IPS-15b (cell line): ENCODE measurements at regions not wholly inside any gene's neighbourhood (a gene's known extent, or its start where the extent isn't known, plus 50 kb on each side); places are given as distances from the start of the nearest gene placed in this dataset.

Source experiments
- H3K27me3 ChIP-seq: one replicate; pipeline ENCODE4 v1.6.1; 2013; ENCODE audit warnings: low read length; ENCODE audit not compliant: control insufficient read depth, insufficient read depth
- H3K36me3 ChIP-seq: one replicate; pipeline ENCODE4 v1.6.1; 2013; ENCODE audit warnings: low read length; ENCODE audit not compliant: control insufficient read depth, insufficient read depth
- H3K4me1 ChIP-seq: one replicate; pipeline ENCODE4 v1.6.1; 2013; ENCODE audit warnings: mild to moderate bottlenecking, low read length; ENCODE audit not compliant: control insufficient read depth, insufficient read depth
- H3K4me3 ChIP-seq: one replicate; pipeline ENCODE4 v1.5.1; 2013; ENCODE audit warnings: low read depth, low read length
- H3K9ac ChIP-seq: one replicate; pipeline ENCODE4 v1.6.1; 2013; ENCODE audit warnings: low read depth, mild to moderate bottlenecking, low read length
- H3K9me3 ChIP-seq: one replicate; pipeline ENCODE4 v1.6.1; 2013; ENCODE audit warnings: mild to moderate bottlenecking, low read length; ENCODE audit not compliant: control insufficient read depth, insufficient read depth

DNA sequence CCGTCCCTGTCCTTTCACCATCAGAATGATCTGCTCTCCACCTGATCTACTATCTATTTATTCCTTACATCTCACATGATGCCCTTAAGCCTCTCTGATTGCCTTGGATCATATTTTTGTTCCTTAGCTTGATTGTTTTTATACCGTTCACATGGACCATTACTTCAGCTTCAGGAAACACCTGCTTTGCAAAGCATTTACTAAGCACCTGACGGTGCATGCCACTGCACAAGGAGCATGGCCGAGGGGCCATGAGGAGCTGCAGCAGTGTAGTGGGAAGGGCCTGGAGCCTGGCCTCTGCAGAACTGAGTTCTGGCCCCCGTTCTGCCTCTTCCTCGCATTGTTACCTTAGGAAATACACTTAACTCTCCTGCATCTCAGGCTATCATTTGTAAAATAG, 124.1 kb upstream of the NDUFV2 start:
- H3K36me3 ChIP-seq, result no peaks in the 10 kb centered on the region
- no peak overlapping the region for H3K4me3 ChIP-seq
- no peaks in the 10 kb centered on the region for H3K9me3 ChIP-seq
- no peaks in the 10 kb centered on the region for H3K27me3 ChIP-seq
- H3K4me1 ChIP-seq, result peaks cover 14% of the 10 kb centered on the region
- no peak overlapping the region for H3K9ac ChIP-seq

GRCh38 chr18:8979258-8979988, 123.1 kb upstream of the NDUFV2 start:
- Histone ChIP-seq H3K9ac (no peak overlapping the region), H3K4me1 (peaks cover 14% of the 10 kb centered on the region), H3K9me3 (no peaks in the 10 kb centered on the region), H3K36me3 (no peaks in the 10 kb centered on the region), H3K4me3 (no peak overlapping the region), H3K27me3 (no peaks in the 10 kb centered on the region)

GRCh38 chr18:8980496-8980895, 122.0 kb upstream of the NDUFV2 start:
- H3K36me3 ChIP-seq, result no peaks in the 10 kb centered on the region
- peaks cover 14% of the 10 kb centered on the region for H3K4me1 ChIP-seq
- H3K9ac ChIP-seq, result no peak overlapping the region
- H3K4me3 ChIP-seq, result no peak overlapping the region
- no peaks in the 10 kb centered on the region for H3K27me3 ChIP-seq
- no peaks in the 10 kb centered on the region for H3K9me3 ChIP-seq

DNA sequence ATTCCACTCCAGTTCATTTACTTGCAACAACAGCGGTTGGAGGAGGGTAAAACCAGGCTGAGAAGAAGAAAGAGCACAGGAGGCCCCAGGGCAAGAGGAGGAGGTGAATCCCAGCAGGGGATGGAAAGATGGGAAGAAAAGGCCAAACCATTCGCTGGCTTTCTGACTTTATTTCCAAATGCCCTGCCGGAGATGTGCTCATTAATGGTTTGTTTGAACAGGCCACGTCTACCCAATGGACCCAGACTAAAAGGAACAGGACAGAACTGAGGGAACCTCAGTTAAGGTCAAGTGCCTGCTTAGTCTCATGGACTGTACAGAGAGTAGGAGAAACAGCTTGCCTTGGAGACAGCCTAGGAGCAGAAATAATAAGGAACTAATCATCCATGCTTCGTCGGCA, 121.6 kb upstream of the NDUFV2 start:
- Histone ChIP-seq H3K9me3 (no peaks in the 10 kb centered on the region), H3K27me3 (no peaks in the 10 kb centered on the region), H3K4me1 (peaks cover 14% of the 10 kb centered on the region), H3K4me3 (no peak overlapping the region), H3K36me3 (no peaks in the 10 kb centered on the region), H3K9ac (no peak overlapping the region)

DNA sequence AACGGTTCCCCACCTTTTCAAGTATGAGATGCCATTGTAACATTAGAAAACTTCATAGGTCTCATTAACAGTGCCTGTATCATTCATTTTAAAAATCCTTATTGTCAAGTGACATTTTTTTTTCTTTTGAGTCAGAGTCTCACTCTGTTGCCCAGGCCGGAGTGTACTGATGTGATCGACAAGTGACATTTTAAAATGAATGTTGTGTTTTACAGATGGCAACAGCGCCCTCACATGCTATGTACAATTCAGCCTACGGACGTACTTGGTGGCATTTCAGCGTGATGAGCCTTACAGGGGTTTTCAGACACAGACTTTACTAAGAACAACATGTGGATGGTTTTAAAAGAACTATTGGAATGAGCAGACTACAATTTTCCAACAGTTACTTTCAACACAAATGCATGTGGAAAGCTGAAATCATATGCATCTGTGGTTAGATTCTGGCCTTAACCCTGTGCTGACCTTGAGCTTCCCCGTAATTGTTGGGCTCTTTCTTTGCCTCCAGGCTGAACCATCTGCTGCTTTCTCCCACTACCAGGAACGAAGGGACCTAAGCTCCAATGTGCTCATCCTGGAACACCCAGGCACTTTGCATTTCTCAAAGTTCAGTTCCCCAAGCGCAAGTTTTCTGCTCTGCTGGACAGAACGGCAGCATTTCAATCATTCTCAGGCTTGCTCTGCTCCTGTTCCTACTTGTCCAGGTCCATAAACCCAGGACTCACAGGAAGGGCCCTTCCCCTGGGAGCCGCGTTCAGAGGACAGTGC, 119.9 kb upstream of the NDUFV2 start:
- Histone ChIP-seq H3K36me3 (no peaks in the 10 kb centered on the region), H3K4me3 (no peak overlapping the region), H3K27me3 (no peaks in the 10 kb centered on the region), H3K9me3 (no peaks in the 10 kb centered on the region), H3K4me1 (peaks cover 11% of the 10 kb centered on the region), H3K9ac (no peak overlapping the region)

GRCh38 chr18:8983195-8983594, 119.3 kb upstream of the NDUFV2 start:
- Histone ChIP-seq H3K27me3 (no peaks in the 10 kb centered on the region), H3K4me1 (peaks cover 11% of the 10 kb centered on the region), H3K9ac (no peak overlapping the region), H3K36me3 (no peaks in the 10 kb centered on the region), H3K4me3 (no peak overlapping the region), H3K9me3 (no peaks in the 10 kb centered on the region)

GRCh38 chr18:8984131-8984721, 118.3 kb upstream of the NDUFV2 start:
- H3K27me3 ChIP-seq, result no peaks in the 10 kb centered on the region
- no peak overlapping the region for H3K4me3 ChIP-seq
- no peaks in the 10 kb centered on the region for H3K36me3 ChIP-seq
- peaks cover 11% of the 10 kb centered on the region for H3K4me1 ChIP-seq
- no peak overlapping the region for H3K9ac ChIP-seq
- H3K9me3 ChIP-seq, result no peaks in the 10 kb centered on the region

DNA sequence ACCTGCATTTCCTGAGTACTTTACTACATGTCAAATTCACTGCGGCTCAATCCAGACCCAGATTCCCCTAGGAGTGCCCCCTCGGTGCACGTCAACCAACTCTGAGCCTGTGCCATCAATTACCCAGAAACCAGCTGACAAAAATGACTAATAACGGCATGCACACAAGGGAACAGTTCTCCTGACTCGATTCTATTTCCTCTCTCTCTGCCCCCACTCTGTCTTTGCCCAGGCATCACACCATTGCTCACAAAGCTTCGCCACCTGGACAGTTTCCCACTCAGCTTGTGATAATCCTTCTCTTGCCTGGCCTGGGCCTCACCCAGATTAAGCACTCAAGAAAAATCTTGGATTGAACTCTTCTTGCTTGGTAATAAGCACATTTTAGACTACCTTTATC, 115.3 kb upstream of the NDUFV2 start:
- no peaks in the 10 kb centered on the region for H3K27me3 ChIP-seq
- no peak overlapping the region for H3K9ac ChIP-seq
- no peaks in the 10 kb centered on the region for H3K9me3 ChIP-seq
- no peaks in the 10 kb centered on the region for H3K36me3 ChIP-seq
- no peaks in the 10 kb centered on the region for H3K4me1 ChIP-seq
- H3K4me3 ChIP-seq, result no peak overlapping the region

GRCh38 chr18:8988260-8988871, 114.1 kb upstream of the NDUFV2 start:
- no peaks in the 10 kb centered on the region for H3K36me3 ChIP-seq
- no peaks in the 10 kb centered on the region for H3K4me1 ChIP-seq

DNA sequence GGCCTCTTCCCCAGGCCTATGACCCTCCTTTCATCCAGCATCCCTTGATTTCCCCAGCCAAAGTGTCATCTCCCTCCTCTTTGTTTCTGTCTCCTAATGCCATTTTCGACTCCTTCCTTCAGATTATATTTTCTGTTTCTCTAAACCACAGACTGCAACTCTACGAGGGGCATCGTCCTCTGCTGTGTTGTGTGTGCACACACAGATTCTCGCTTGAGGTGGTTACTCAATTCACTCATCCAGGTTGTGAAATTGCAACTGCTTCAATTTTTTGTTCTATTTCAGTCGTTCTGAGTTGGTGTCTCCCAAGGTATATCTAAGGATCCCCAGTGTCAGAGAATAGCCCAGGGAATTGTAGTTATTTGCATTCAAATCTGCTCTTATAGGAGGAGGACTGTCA, 113.5 kb upstream of the NDUFV2 start:
- Histone ChIP-seq H3K27me3 (no peaks in the 10 kb centered on the region), H3K36me3 (no peaks in the 10 kb centered on the region), H3K4me3 (no peak overlapping the region), H3K9me3 (no peaks in the 10 kb centered on the region), H3K9ac (no peak overlapping the region), H3K4me1 (no peaks in the 10 kb centered on the region)

More at GRCh38 chr18:8988260-8988871, 114.1 kb upstream of the NDUFV2 start:
- Histone ChIP-seq H3K27me3 (no peaks in the 10 kb centered on the region), H3K4me3 (no peak overlapping the region), H3K9ac (no peak overlapping the region), H3K9me3 (no peaks in the 10 kb centered on the region)

GRCh38 chr18:8989855-8990254, 112.6 kb upstream of the NDUFV2 start:
- H3K9me3 ChIP-seq, result no peaks in the 10 kb centered on the region
- no peak overlapping the region for H3K9ac ChIP-seq
- no peaks in the 10 kb centered on the region for H3K27me3 ChIP-seq
- no peaks in the 10 kb centered on the region for H3K36me3 ChIP-seq
- H3K4me1 ChIP-seq, result no peaks in the 10 kb centered on the region
- H3K4me3 ChIP-seq, result no peak overlapping the region
